ENCODE measurements at regions not wholly inside any gene's neighbourhood (a gene's known extent, or its start where the extent isn't known, plus 50 kb on each side); places are given as distances from the start of the nearest gene placed in this dataset.

GRCh38 chr5:63555874-63556273 is 406.4 kb downstream of the HTR1A start:
- Histone ChIP-seq H3K4me3 (IDR thresholded peaks at IDR 0.05; ENCODE audit: insufficient read depth, low read depth, low read length) (no peak overlapping the region), H2AFZ (ENCODE audit: low read depth) (no peak overlapping the region), H3K27ac (no peak overlapping the region), H4K20me1 (ENCODE audit: insufficient read depth) (no peaks in the 10 kb centered on the region), H3K4me2 (no peak overlapping the region), H3K79me2 (ENCODE audit: insufficient read depth, low read depth) (no peaks in the 10 kb centered on the region), H3K36me3 (ENCODE audit: insufficient read depth) (no peaks in the 10 kb centered on the region), H3K4me1 (ENCODE audit: low read depth, poor library complexity, severe bottlenecking) (no peaks in the 10 kb centered on the region), H3K9ac (no peak overlapping the region), H3K27me3 (ENCODE audit: insufficient read depth, low read depth) (no peaks in the 10 kb centered on the region)
- TF ChIP-seq CTCF (conservative IDR thresholded peaks at IDR 0.05; ENCODE audit: low read depth, low read length) = no peak

GRCh38 chr5:63554191-63554590 is 408.1 kb downstream of the HTR1A start:
- no peak overlapping the region for H3K4me2 ChIP-seq
- H3K4me3 ChIP-seq (IDR thresholded peaks at IDR 0.05; ENCODE audit: insufficient read depth, low read depth, low read length) = no peak overlapping the region
- H2AFZ ChIP-seq (ENCODE audit: low read depth) = no peak overlapping the region
- H3K36me3 ChIP-seq (ENCODE audit: insufficient read depth) = no peaks in the 10 kb centered on the region
- no peaks in the 10 kb centered on the region for H3K4me1 ChIP-seq (ENCODE audit: low read depth, poor library complexity, severe bottlenecking)
- no peaks in the 10 kb centered on the region for H4K20me1 ChIP-seq (ENCODE audit: insufficient read depth)
- H3K27ac ChIP-seq = no peak overlapping the region
- no peaks in the 10 kb centered on the region for H3K79me2 ChIP-seq (ENCODE audit: insufficient read depth, low read depth)
- no peaks in the 10 kb centered on the region for H3K27me3 ChIP-seq (ENCODE audit: insufficient read depth, low read depth)
- no peak for TF ChIP-seq CTCF (conservative IDR thresholded peaks at IDR 0.05; ENCODE audit: low read depth, low read length)
- H3K9ac ChIP-seq = no peak overlapping the region

- Histone ChIP-seq H3K36me3 (ENCODE audit: insufficient read depth) (no peaks in the 10 kb centered on the region), H2AFZ (ENCODE audit: low read depth) (no peak overlapping the region)
These were observed 409.2 kb downstream of the HTR1A start for GRCh38 chr5:63553073-63553472.

GRCh38 chr5:63535840-63536602 is 426.2 kb downstream of the HTR1A start:
- H3K36me3 ChIP-seq (ENCODE audit: insufficient read depth) = no peaks in the 10 kb centered on the region
- no peak overlapping the region for H3K27ac ChIP-seq
- H3K27me3 ChIP-seq (ENCODE audit: insufficient read depth, low read depth) = no peaks in the 10 kb centered on the region
- TF ChIP-seq CTCF (conservative IDR thresholded peaks at IDR 0.05; ENCODE audit: low read depth, low read length) = no peak
- no peaks in the 10 kb centered on the region for H3K4me1 ChIP-seq (ENCODE audit: low read depth, poor library complexity, severe bottlenecking)
- H4K20me1 ChIP-seq (ENCODE audit: insufficient read depth) = no peaks in the 10 kb centered on the region
- no peak overlapping the region for H3K4me2 ChIP-seq
- H3K4me3 ChIP-seq (IDR thresholded peaks at IDR 0.05; ENCODE audit: insufficient read depth, low read depth, low read length) = no peak overlapping the region
- no peaks in the 10 kb centered on the region for H3K79me2 ChIP-seq (ENCODE audit: insufficient read depth, low read depth)
- H3K9ac ChIP-seq = no peak overlapping the region
- no peak overlapping the region for H2AFZ ChIP-seq (ENCODE audit: low read depth)

More at GRCh38 chr5:63553073-63553472, 409.2 kb downstream of the HTR1A start:
- Histone ChIP-seq H3K4me2 (no peak overlapping the region), H3K79me2 (ENCODE audit: insufficient read depth, low read depth) (no peaks in the 10 kb centered on the region), H3K4me3 (IDR thresholded peaks at IDR 0.05; ENCODE audit: insufficient read depth, low read depth, low read length) (no peak overlapping the region), H4K20me1 (ENCODE audit: insufficient read depth) (no peaks in the 10 kb centered on the region), H3K4me1 (ENCODE audit: low read depth, poor library complexity, severe bottlenecking) (no peaks in the 10 kb centered on the region), H3K9ac (no peak overlapping the region), H3K27ac (no peak overlapping the region), H3K27me3 (ENCODE audit: insufficient read depth, low read depth) (no peaks in the 10 kb centered on the region)
- TF ChIP-seq CTCF (conservative IDR thresholded peaks at IDR 0.05; ENCODE audit: low read depth, low read length) = no peak
